Suprapubic skin (tissue), 4 donors: ENCODE measurements at regions not wholly inside any gene's neighbourhood (a gene's known extent, or its start where the extent isn't known, plus 50 kb on each side); places are given as distances from the start of the nearest gene placed in this dataset.

Source experiments
- DNase-seq, 2 donors: peaks; one replicate each; pipeline ENCODE4 v3.0.0-alpha.2; 2019; ENCODE audit warnings: low spot score in 2 of 2
- H3K27ac ChIP-seq: fragments of 200-600 bp; sonication (generic); one replicate; pipeline ENCODE4 v1.5.1; 2019
- H3K27me3 ChIP-seq: fragments of 200-600 bp; sonication (generic); one replicate; pipeline ENCODE4 v1.5.1; 2019
- H3K36me3 ChIP-seq: fragments of 200-600 bp; sonication (generic); one replicate; pipeline ENCODE4 v1.5.1; 2019
- H3K4me1 ChIP-seq: fragments of 200-600 bp; sonication (generic); one replicate; pipeline ENCODE4 v1.5.1; 2019
- H3K4me3 ChIP-seq: fragments of 200-600 bp; sonication (generic); one replicate; pipeline ENCODE4 v1.5.1; 2019; ENCODE audit warnings: mild to moderate bottlenecking
- H3K9me3 ChIP-seq: fragments of 200-600 bp; sonication (generic); one replicate; pipeline ENCODE4 v1.5.1; 2019
- CTCF ChIP-seq, 2 donors: fragments of 200-600 bp in 1 of 2; fragments of 450-650 bp in 1 of 2; sonication (generic) in 1 of 2; IDR thresholded peaks; one replicate each; pipeline ENCODE4 v1.5.1; 2016 to 2019; ENCODE audit warnings: antibody characterized with exemption in 2 of 2, mild to moderate bottlenecking in 1 of 2, moderate library complexity in 1 of 2
- EP300 ChIP-seq: sonication (generic); formaldehyde crosslinking; IDR thresholded peaks from one replicate; pipeline ENCODE4 v1.6.1; 2017; ENCODE audit warnings: antibody characterized with exemption
- POLR2A ChIP-seq, 2 donors: fragments of 450-650 bp; IDR thresholded peaks; one replicate each; pipeline ENCODE4 v1.6.1; 2017; ENCODE audit warnings: antibody characterized with exemption in 2 of 2, mild to moderate bottlenecking in 2 of 2, moderate library complexity in 2 of 2
- POLR2AphosphoS5 ChIP-seq, 3 donors: sonication (generic); formaldehyde crosslinking; IDR thresholded peaks; one replicate each; pipeline ENCODE4 v1.6.1; 2017; ENCODE audit warnings: antibody characterized with exemption in 3 of 3
- WGBS: methylation state at CpG from one replicate; pipeline ENCODE4 v1.1.5; 2018; 5-methylcytosine and 5-hydroxymethylcytosine counted together

GRCh38 chr3:8110966-8111798 lies 390.4 kb upstream of the LMCD1 start:
- peak; percentile 63 to 67 for TF ChIP-seq CTCF (IDR thresholded peaks at IDR 0.05)
- TF ChIP-seq POLR2AphosphoS5 (IDR thresholded peaks at IDR 0.05): no peak
- no peak for TF ChIP-seq EP300
- no peak for TF ChIP-seq POLR2A (IDR thresholded peaks at IDR 0.05)
- Histone ChIP-seq H3K4me3 (no peak overlapping the region), H3K27me3 (no peaks in the 10 kb centered on the region), H3K4me1 (peaks cover 8% of the 10 kb centered on the region), H3K9me3 (no peaks in the 10 kb centered on the region), H3K36me3 (no peaks in the 10 kb centered on the region), H3K27ac (no peak overlapping the region)
- WGBS: 34% methylated on average over 14 of the region's 14 CpGs
- no peak for DNase-seq

- Histone ChIP-seq H3K36me3 (no peaks in the 10 kb centered on the region), H3K4me1 (peaks cover 8% of the 10 kb centered on the region), H3K27me3 (no peaks in the 10 kb centered on the region), H3K27ac (no peak overlapping the region), H3K4me3 (no peak overlapping the region), H3K9me3 (no peaks in the 10 kb centered on the region)
- no peak for DNase-seq
- TF ChIP-seq EP300 (no peak), CTCF (IDR thresholded peaks at IDR 0.05) (no peak), POLR2AphosphoS5 (IDR thresholded peaks at IDR 0.05) (no peak), POLR2A (IDR thresholded peaks at IDR 0.05) (no peak)
- WGBS: 62% methylated on average over 7 of the region's 7 CpGs
Observed at GRCh38 chr3:8112587-8112986, 389.0 kb upstream of the LMCD1 start.

- no peak for DNase-seq
- no peak for TF ChIP-seq EP300
- no peak for TF ChIP-seq CTCF (IDR thresholded peaks at IDR 0.05)
- TF ChIP-seq POLR2AphosphoS5 (IDR thresholded peaks at IDR 0.05): no peak
- no peak for TF ChIP-seq POLR2A (IDR thresholded peaks at IDR 0.05)
- no peak overlapping the region for H3K4me3 ChIP-seq
- H3K27me3 ChIP-seq: no peaks in the 10 kb centered on the region
- H3K36me3 ChIP-seq: no peaks in the 10 kb centered on the region
- no peaks in the 10 kb centered on the region for H3K9me3 ChIP-seq
- no peak overlapping the region for H3K27ac ChIP-seq
- WGBS: 78% methylated on average over 6 of the region's 6 CpGs
- H3K4me1 ChIP-seq: peaks cover 8% of the 10 kb centered on the region
Observed at GRCh38 chr3:8113626-8114025, 388.0 kb upstream of the LMCD1 start.

GRCh38 chr3:8128686-8129085 lies 372.9 kb upstream of the LMCD1 start:
- H3K9me3 ChIP-seq: peaks cover 4% of the 10 kb centered on the region
- H3K36me3 ChIP-seq: no peaks in the 10 kb centered on the region
- H3K27me3 ChIP-seq: no peaks in the 10 kb centered on the region
- DNase-seq: no peak
- no peak overlapping the region for H3K27ac ChIP-seq
- H3K4me1 ChIP-seq: no peaks in the 10 kb centered on the region
- TF ChIP-seq POLR2AphosphoS5 (IDR thresholded peaks at IDR 0.05): no peak
- no peak for TF ChIP-seq EP300
- TF ChIP-seq POLR2A (IDR thresholded peaks at IDR 0.05): no peak
- no peak for TF ChIP-seq CTCF (IDR thresholded peaks at IDR 0.05)
- no peak overlapping the region for H3K4me3 ChIP-seq
- 28% methylated on average over 2 of the region's 2 CpGs for WGBS

- Histone ChIP-seq H3K9me3 (peaks cover 3% of the 10 kb centered on the region), H3K4me1 (no peaks in the 10 kb centered on the region), H3K4me3 (no peak overlapping the region), H3K36me3 (no peaks in the 10 kb centered on the region), H3K27ac (no peak overlapping the region), H3K27me3 (no peaks in the 10 kb centered on the region)
- DNase-seq: no peak
- WGBS: 60% methylated on average over 3 of the region's 3 CpGs
- no peak for TF ChIP-seq CTCF (IDR thresholded peaks at IDR 0.05)
- no peak for TF ChIP-seq EP300
- TF ChIP-seq POLR2A (IDR thresholded peaks at IDR 0.05): no peak
- TF ChIP-seq POLR2AphosphoS5 (IDR thresholded peaks at IDR 0.05): no peak
Observed at GRCh38 chr3:8136553-8136952, 365.1 kb upstream of the LMCD1 start.
